ENCODE measurements at regions not wholly inside any gene's neighbourhood (a gene's known extent, or its start where the extent isn't known, plus 50 kb on each side); places are given as distances from the start of the nearest gene placed in this dataset.

- TF ChIP-seq POLR2A (IDR thresholded peaks at IDR 0.05), result no peak
- TF ChIP-seq CTCF (IDR thresholded peaks at IDR 0.05), result no peak
Observed at GRCh38 chr22:44400763-44401060, 88.0 kb upstream of the SHISAL1 start.
